GM12878 (cell line): ENCODE measurements at regions not wholly inside any gene's neighbourhood (a gene's known extent, or its start where the extent isn't known, plus 50 kb on each side); places are given as distances from the start of the nearest gene placed in this dataset.

Experiments
- ATAC-seq: fragments of 200-7000 bp; cut with Tn5 transposase; 3 replicates; pipeline ENCODE4 v1.9.1; 2020; ENCODE audit warnings: mild to moderate bottlenecking, moderate library complexity
- BruUV-seq: library from RNA; stranded (reverse); fragments of 400-500 nt; replicated peaks from 2 replicates; lab custom pipeline; 2021; lab: Mats Ljungman, UMichigan
- CTCF ChIA-PET: fragments of 300-600 bp; sonication (Branson Sonifier 250); formaldehyde crosslinking; extraction: SDS; loops from one replicate; lab custom pipeline; 2021; ENCODE audit warnings: inconsistent platforms; lab: Yijun Ruan, JAX
- POLR2A ChIA-PET: fragments of 350-600 bp; formaldehyde crosslinking; extraction: SDS; loops from one replicate; lab custom pipeline; 2021; ENCODE audit warnings: inconsistent platforms; lab: Charles Lee
- RAD21 ChIA-PET: fragments of 300-600 bp; sonication (Branson Sonifier 250); formaldehyde crosslinking; loops from one replicate; lab custom pipeline; 2023; ENCODE audit warnings: antibody characterized with exemption; ENCODE audit not compliant: unreplicated experiment; lab: Charles Lee
- SMC1A ChIA-PET: fragments of 300-600 bp; sonication (Branson Sonifier 250); formaldehyde crosslinking; loops from one replicate; lab custom pipeline; 2023; ENCODE audit not compliant: unreplicated experiment, uncharacterized antibody; lab: Charles Lee
- DNase-seq: peaks from one replicate; pipeline ENCODE4 v3.0.0-alpha.2; 2011; ENCODE audit warnings: low read depth, low spot score
- FAIRE-seq: peaks from 3 replicates; lab custom pipeline; 2011; peaks lifted over from hg19 to GRCh38; lab: Jason Lieb, UNC
- H2AFZ ChIP-seq: 2 replicates; pipeline ENCODE4 v1.6.0; 2011; ENCODE audit warnings: low read depth, low read length, control low read depth; ENCODE audit not compliant: control insufficient read depth
- H3K27ac ChIP-seq: 2 replicates; pipeline ENCODE4 v1.5.1; 2011; ENCODE audit warnings: control low read depth; ENCODE audit not compliant: control insufficient read depth, insufficient read depth
- H3K27me3 ChIP-seq, 2 experiments: replicated peaks in 1 of 2; 2 replicates each; pipeline versions ENCODE4 v1.6.0 to v1.6.1; 2011; ENCODE audit warnings: low read length in 1 of 2; ENCODE audit not compliant: control insufficient read depth in 2 of 2, insufficient read depth in 2 of 2
- H3K36me3 ChIP-seq, 2 experiments: 2 replicates each; pipeline ENCODE4 v1.5.1; 2011; ENCODE audit warnings: low read length in 1 of 2; ENCODE audit not compliant: control insufficient read depth in 2 of 2, insufficient read depth in 2 of 2
- H3K4me1 ChIP-seq: 2 replicates; pipeline ENCODE4 v1.6.1; 2011; ENCODE audit warnings: mild to moderate bottlenecking, low read length, moderate library complexity, mixed read lengths; ENCODE audit not compliant: control insufficient read depth, insufficient read depth
- H3K4me2 ChIP-seq: 2 replicates; pipeline ENCODE4 v1.6.0; 2011; ENCODE audit warnings: control low read depth; ENCODE audit not compliant: control insufficient read depth, insufficient read depth
- H3K4me3 ChIP-seq: fragments of 200-600 bp; sonication (generic); 2 replicates; pipeline ENCODE4 v1.5.1; 2016
- H3K79me2 ChIP-seq: 2 replicates; pipeline ENCODE4 v1.6.0; 2011; ENCODE audit warnings: low read length; ENCODE audit not compliant: control insufficient read depth, insufficient read depth
- H3K9ac ChIP-seq: 2 replicates; pipeline ENCODE4 v1.8.0; 2011; ENCODE audit warnings: low read length, control low read depth, mixed read lengths; ENCODE audit not compliant: control insufficient read depth, insufficient read depth
- H3K9me3 ChIP-seq: replicated peaks from 3 replicates; pipeline ENCODE4 v1.5.1; 2011; ENCODE audit warnings: mild to moderate bottlenecking, low read length; ENCODE audit not compliant: control insufficient read depth, insufficient read depth
- H4K20me1 ChIP-seq: 2 replicates; pipeline ENCODE4 v1.6.0; 2011; ENCODE audit not compliant: control insufficient read depth, insufficient read depth
- BMI1 ChIP-seq: fragments of 450-650 bp; IDR thresholded peaks from 2 replicates; pipeline ENCODE4 v1.6.1; 2016; ENCODE audit warnings: mild to moderate bottlenecking, moderate library complexity, borderline replicate concordance
- E2F4 ChIP-seq: IDR thresholded peaks from 2 replicates; pipeline ENCODE4 v1.6.1; 2012; ENCODE audit warnings: low read depth, low read length, improper control_type of control experiment
- IRF3 ChIP-seq: fragments of 450-650 bp; IDR thresholded peaks from 2 replicates; pipeline ENCODE4 v1.6.1; 2014; ENCODE audit warnings: mild to moderate bottlenecking
- KAT2A ChIP-seq: conservative IDR thresholded peaks from 2 replicates; pipeline ENCODE4 v1.6.1; 2011; ENCODE audit warnings: low read depth, low read length; ENCODE audit not compliant: control insufficient read depth
- POLR2AphosphoS2 ChIP-seq: IDR thresholded peaks from 2 replicates; pipeline ENCODE4 v1.6.1; 2011; ENCODE audit warnings: low read depth, mild to moderate bottlenecking, low read length, improper control_type of control experiment, moderate library complexity
- RELB ChIP-seq: fragments of 450-650 bp; IDR thresholded peaks from 2 replicates; pipeline ENCODE4 v1.6.1; 2017; ENCODE audit warnings: low read depth, mild to moderate bottlenecking, moderate library complexity
- RFX5 ChIP-seq: IDR thresholded peaks from 2 replicates; pipeline ENCODE4 v1.6.1; 2011; ENCODE audit warnings: low read depth, low read length, improper control_type of control experiment
- SIN3A ChIP-seq: IDR thresholded peaks from 2 replicates; pipeline ENCODE4 v1.6.1; 2012; ENCODE audit warnings: low read depth, low read length, improper control_type of control experiment
- SKIL ChIP-seq: fragments of 450-650 bp; IDR thresholded peaks from 2 replicates; pipeline ENCODE4 v1.6.1; 2017; ENCODE audit warnings: mild to moderate bottlenecking, low read depth, inconsistent platforms; ENCODE audit not compliant: poor library complexity, severe bottlenecking
- TAF1 ChIP-seq: IDR thresholded peaks from 2 replicates; pipeline ENCODE4 v1.6.1; 2011; ENCODE audit warnings: mild to moderate bottlenecking, low read depth, low read length, borderline replicate concordance
- TCF12 ChIP-seq: IDR thresholded peaks from 2 replicates; pipeline ENCODE4 v1.6.1; 2011; ENCODE audit warnings: low read depth, mild to moderate bottlenecking, low read length
- YBX1 ChIP-seq: fragments of 450-650 bp; IDR thresholded peaks from 2 replicates; pipeline ENCODE4 v1.6.1; 2016; ENCODE audit warnings: antibody characterized with exemption
- ZBED1 ChIP-seq: IDR thresholded peaks from 2 replicates; pipeline ENCODE4 v1.6.1; 2016; ENCODE audit warnings: borderline replicate concordance
- ZBTB40 ChIP-seq: fragments of 450-650 bp; IDR thresholded peaks from 2 replicates; pipeline ENCODE4 v1.6.1; 2016; ENCODE audit warnings: mild to moderate bottlenecking, moderate library complexity, borderline replicate concordance
- WGBS: methylation state at CpG from one replicate; pipeline ENCODE4 v1.1.6; 2016; ENCODE audit warnings: low lambda C conversion rate; ENCODE audit not compliant: insufficient replicate concordance, insufficient coverage; ENCODE audit errors: missing lambda C conversion rate; 5-methylcytosine and 5-hydroxymethylcytosine counted together
- in situ Hi-C: fragments of 300-500 bp; cut with MboI; formaldehyde crosslinking; loops from 9 replicates; pipeline ENCODE4 v1.14.3; 2018; ENCODE audit warnings: mixed read lengths
- intact Hi-C: fragments of 100-400 bp; cut with micrococcal nuclease; formaldehyde crosslinking; loops from one replicate; pipeline ENCODE4 v1.14.2; 2022; ENCODE audit not compliant: unreplicated experiment

- SMC1A ChIA-PET = interaction anchor here (0.5 to 0.7 kb wide), 3 partner anchors 9 to 541 kb away, joined by 3 to 4 read pairs (median 3); no protein-coding TSS in a partner anchor
- in situ Hi-C loops = no loop called here
- Histone ChIP-seq H3K9me3 (no peaks in the 10 kb centered on the region; the same call in 2 of the 3 replicates), H3K4me2 (no peak overlapping the region), H3K4me3 (no peak overlapping the region), H3K4me1 (no peaks in the 10 kb centered on the region), H3K36me3 (no peaks in the 10 kb centered on the region), H3K27me3 (no peaks in the 10 kb centered on the region), H3K9ac (no peak overlapping the region), H2AFZ (no peak overlapping the region), H3K27ac (no peak overlapping the region), H3K79me2 (no peaks in the 10 kb centered on the region), H4K20me1 (no peaks in the 10 kb centered on the region)
- DNase-seq (no peak), FAIRE-seq (no peak), ATAC-seq (no peak)
- intact Hi-C loops = no loop called here
- CTCF ChIA-PET = no interaction called here
- RAD21 ChIA-PET = no interaction called here
- WGBS = 3% methylated on average over 3 of the region's 3 CpGs
- no TSS peak for BruUV-seq
- POLR2A ChIA-PET = no interaction called here
- TF ChIP-seq RELB (no peak), RFX5 (no peak), TAF1 (no peak), IRF3 (no peak), POLR2AphosphoS2 (no peak), ZBTB40 (no peak), ZBED1 (no peak), E2F4 (no peak), TCF12 (no peak), BMI1 (no peak), SIN3A (no peak), YBX1 (no peak), SKIL (no peak), KAT2A (no peak)
Measured at GRCh38 chr10:20618011-20618547, 279.0 kb downstream of the NEBL start.
